Neural cell (in vitro differentiated cells): ENCODE measurements at regions not wholly inside any gene's neighbourhood (a gene's known extent, or its start where the extent isn't known, plus 50 kb on each side); places are given as distances from the start of the nearest gene placed in this dataset.

ENCODE experiments used
- H2AFZ ChIP-seq: fragments of 200-600, 300-800 bp; sonication (generic), shearing (Covaris generic); 2 replicates; pipeline ENCODE4 v1.6.0; 2014; ENCODE audit warnings: low read depth, mild to moderate bottlenecking, antibody characterized with exemption, low read length, moderate library complexity
- H3F3A ChIP-seq: fragments of 200-600 bp; shearing (Covaris generic); 2 replicates; pipeline ENCODE4 v1.6.1; 2016; ENCODE audit warnings: mild to moderate bottlenecking, moderate library complexity, mixed read lengths, antibody characterized with exemption, low read length; ENCODE audit not compliant: insufficient read depth, poor library complexity, severe bottlenecking
- H3K27ac ChIP-seq: fragments of 200-600, 300-800 bp; sonication (generic), shearing (Covaris generic); 2 replicates; pipeline ENCODE4 v1.5.1; 2014; ENCODE audit warnings: mild to moderate bottlenecking, low read length, moderate library complexity
- H3K27me3 ChIP-seq: fragments of 300-800, 200-600 bp; sonication (generic), shearing (Covaris generic); 2 replicates; pipeline ENCODE4 v1.6.0; 2014; ENCODE audit warnings: mild to moderate bottlenecking, low read depth, low read length, moderate library complexity; ENCODE audit not compliant: insufficient read depth
- H3K36me3 ChIP-seq: fragments of 300-800, 200-600 bp; sonication (generic), shearing (Covaris generic); 2 replicates; pipeline ENCODE4 v1.5.1; 2014; ENCODE audit warnings: mild to moderate bottlenecking, antibody characterized with exemption, low read length, moderate library complexity; ENCODE audit not compliant: insufficient read depth
- H3K4me2 ChIP-seq: fragments of 300-800, 200-600 bp; sonication (generic), shearing (Covaris generic); 2 replicates; pipeline ENCODE4 v1.6.0; 2014; ENCODE audit warnings: mild to moderate bottlenecking, low read length
- H3K4me3 ChIP-seq: fragments of 300-800, 200-600 bp; sonication (generic), shearing (Covaris generic); 2 replicates; pipeline ENCODE4 v1.5.1; 2014; ENCODE audit warnings: mild to moderate bottlenecking, low read length, moderate library complexity
- H3K79me2 ChIP-seq: fragments of 200-600 bp; shearing (Covaris generic); replicated peaks from 2 replicates; pipeline ENCODE4 v1.6.0; 2014; ENCODE audit warnings: mild to moderate bottlenecking, low read length, moderate library complexity; ENCODE audit not compliant: insufficient read depth
- H3K9ac ChIP-seq: fragments of 300-800, 200-600 bp; sonication (generic), shearing (Covaris generic); 2 replicates; pipeline ENCODE4 v1.6.1; 2016; ENCODE audit warnings: mild to moderate bottlenecking, low read length, mixed read lengths
- H3K9me2 ChIP-seq: fragments of 200-600 bp; shearing (Covaris generic); 2 replicates; pipeline ENCODE4 v1.6.1; 2016; ENCODE audit warnings: mild to moderate bottlenecking, low read length, mixed read lengths; ENCODE audit not compliant: insufficient read depth
- H3K9me3 ChIP-seq: fragments of 200-600, 300-800 bp; sonication (generic), shearing (Covaris generic); 2 replicates; pipeline ENCODE4 v1.6.1; 2016; ENCODE audit warnings: mild to moderate bottlenecking, mixed run types, low read length, moderate library complexity, mixed read lengths
- H4K20me1 ChIP-seq: fragments of 200-600 bp; shearing (Covaris generic); 2 replicates; pipeline ENCODE4 v1.6.1; 2016; ENCODE audit warnings: mild to moderate bottlenecking, mixed run types; ENCODE audit not compliant: insufficient read depth
- EP300 ChIP-seq: fragments of 450-650 bp; conservative IDR thresholded peaks from 2 replicates; pipeline ENCODE4 v1.6.1; 2014; ENCODE audit warnings: antibody characterized with exemption, mild to moderate bottlenecking, moderate library complexity; ENCODE audit not compliant: poor library complexity, severe bottlenecking
- EZH2 ChIP-seq: fragments of 200-600, 300-800 bp; shearing (Covaris generic), sonication (generic); IDR thresholded peaks from 2 replicates; pipeline ENCODE4 v1.6.1; 2014; ENCODE audit warnings: antibody characterized with exemption, low read length, borderline replicate concordance, mild to moderate bottlenecking; ENCODE audit not compliant: insufficient read depth, poor library complexity, severe bottlenecking
- MXI1 ChIP-seq: fragments of 450-650 bp; conservative IDR thresholded peaks from 2 replicates; pipeline ENCODE4 v1.6.1; 2014; ENCODE audit warnings: antibody characterized with exemption, mild to moderate bottlenecking; ENCODE audit not compliant: poor library complexity, severe bottlenecking
- POLR2AphosphoS5 ChIP-seq: IDR thresholded peaks from 2 replicates; pipeline ENCODE4 v1.6.1; 2012
- RAD21 ChIP-seq: fragments of 450-650 bp; conservative IDR thresholded peaks from 2 replicates; pipeline ENCODE4 v1.6.1; 2014; ENCODE audit warnings: antibody characterized with exemption, mild to moderate bottlenecking, moderate library complexity
- SMC3 ChIP-seq: fragments of 450-650 bp; conservative IDR thresholded peaks from 2 replicates; pipeline ENCODE4 v1.6.1; 2014; ENCODE audit warnings: antibody characterized with exemption, mild to moderate bottlenecking, moderate library complexity; ENCODE audit not compliant: poor library complexity
- TAF1 ChIP-seq: IDR thresholded peaks from 2 replicates; pipeline ENCODE4 v1.6.1; 2012; ENCODE audit warnings: low read depth
- TF ChIP-seq, protein P1 (sequence below): IDR thresholded peaks from 2 replicates; pipeline ENCODE4 v1.6.1; 2012; ENCODE audit warnings: borderline replicate concordance
- TF ChIP-seq, protein P2 (sequence below): fragments of 450-650 bp; IDR thresholded peaks from 2 replicates; pipeline ENCODE4 v1.5.1; 2014; ENCODE audit warnings: antibody characterized with exemption, mild to moderate bottlenecking, moderate library complexity; ENCODE audit not compliant: poor library complexity, severe bottlenecking

DNA sequence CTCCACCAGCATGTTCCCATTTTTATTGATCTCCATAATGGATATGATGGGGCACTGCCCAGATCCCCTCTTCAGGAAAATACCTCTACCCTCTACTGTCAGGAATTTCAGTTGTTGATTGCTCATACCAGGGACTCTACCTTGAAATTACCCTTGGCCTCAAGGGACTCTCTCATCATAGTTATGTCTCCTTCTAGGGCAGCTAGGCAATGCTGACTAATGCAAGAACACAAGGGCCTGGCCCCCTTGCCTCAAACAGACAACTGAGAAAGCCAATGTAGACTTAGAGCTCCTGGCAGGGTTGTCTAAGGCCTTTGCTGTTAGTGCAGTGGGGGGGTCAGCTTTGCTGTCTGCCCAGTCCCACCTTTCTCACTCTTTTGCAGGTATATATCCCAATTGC, 493.1 kb downstream of the BTBD3 start:
- H3F3A ChIP-seq: no peaks in the 10 kb centered on the region
- no peak overlapping the region for H3K4me3 ChIP-seq
- no peaks in the 10 kb centered on the region for H3K79me2 ChIP-seq
- no peaks in the 10 kb centered on the region for H4K20me1 ChIP-seq
- no peak overlapping the region for H3K9ac ChIP-seq
- no peaks in the 10 kb centered on the region for H3K36me3 ChIP-seq
- no peaks in the 10 kb centered on the region for H3K9me2 ChIP-seq
- H3K4me2 ChIP-seq: no peak overlapping the region
- no peak overlapping the region for H2AFZ ChIP-seq
- H3K27ac ChIP-seq: no peak overlapping the region
- no peak for TF ChIP-seq RAD21
- no peak for TF ChIP-seq EZH2
- no peak for TF ChIP-seq EP300
- no peak for TF ChIP-seq SMC3
- no peak for TF ChIP-seq POLR2AphosphoS5
- TF ChIP-seq, protein P1, sequence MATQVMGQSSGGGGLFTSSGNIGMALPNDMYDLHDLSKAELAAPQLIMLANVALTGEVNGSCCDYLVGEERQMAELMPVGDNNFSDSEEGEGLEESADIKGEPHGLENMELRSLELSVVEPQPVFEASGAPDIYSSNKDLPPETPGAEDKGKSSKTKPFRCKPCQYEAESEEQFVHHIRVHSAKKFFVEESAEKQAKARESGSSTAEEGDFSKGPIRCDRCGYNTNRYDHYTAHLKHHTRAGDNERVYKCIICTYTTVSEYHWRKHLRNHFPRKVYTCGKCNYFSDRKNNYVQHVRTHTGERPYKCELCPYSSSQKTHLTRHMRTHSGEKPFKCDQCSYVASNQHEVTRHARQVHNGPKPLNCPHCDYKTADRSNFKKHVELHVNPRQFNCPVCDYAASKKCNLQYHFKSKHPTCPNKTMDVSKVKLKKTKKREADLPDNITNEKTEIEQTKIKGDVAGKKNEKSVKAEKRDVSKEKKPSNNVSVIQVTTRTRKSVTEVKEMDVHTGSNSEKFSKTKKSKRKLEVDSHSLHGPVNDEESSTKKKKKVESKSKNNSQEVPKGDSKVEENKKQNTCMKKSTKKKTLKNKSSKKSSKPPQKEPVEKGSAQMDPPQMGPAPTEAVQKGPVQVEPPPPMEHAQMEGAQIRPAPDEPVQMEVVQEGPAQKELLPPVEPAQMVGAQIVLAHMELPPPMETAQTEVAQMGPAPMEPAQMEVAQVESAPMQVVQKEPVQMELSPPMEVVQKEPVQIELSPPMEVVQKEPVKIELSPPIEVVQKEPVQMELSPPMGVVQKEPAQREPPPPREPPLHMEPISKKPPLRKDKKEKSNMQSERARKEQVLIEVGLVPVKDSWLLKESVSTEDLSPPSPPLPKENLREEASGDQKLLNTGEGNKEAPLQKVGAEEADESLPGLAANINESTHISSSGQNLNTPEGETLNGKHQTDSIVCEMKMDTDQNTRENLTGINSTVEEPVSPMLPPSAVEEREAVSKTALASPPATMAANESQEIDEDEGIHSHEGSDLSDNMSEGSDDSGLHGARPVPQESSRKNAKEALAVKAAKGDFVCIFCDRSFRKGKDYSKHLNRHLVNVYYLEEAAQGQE: no peak
- no peak for TF ChIP-seq MXI1
- TF ChIP-seq, protein P2, sequence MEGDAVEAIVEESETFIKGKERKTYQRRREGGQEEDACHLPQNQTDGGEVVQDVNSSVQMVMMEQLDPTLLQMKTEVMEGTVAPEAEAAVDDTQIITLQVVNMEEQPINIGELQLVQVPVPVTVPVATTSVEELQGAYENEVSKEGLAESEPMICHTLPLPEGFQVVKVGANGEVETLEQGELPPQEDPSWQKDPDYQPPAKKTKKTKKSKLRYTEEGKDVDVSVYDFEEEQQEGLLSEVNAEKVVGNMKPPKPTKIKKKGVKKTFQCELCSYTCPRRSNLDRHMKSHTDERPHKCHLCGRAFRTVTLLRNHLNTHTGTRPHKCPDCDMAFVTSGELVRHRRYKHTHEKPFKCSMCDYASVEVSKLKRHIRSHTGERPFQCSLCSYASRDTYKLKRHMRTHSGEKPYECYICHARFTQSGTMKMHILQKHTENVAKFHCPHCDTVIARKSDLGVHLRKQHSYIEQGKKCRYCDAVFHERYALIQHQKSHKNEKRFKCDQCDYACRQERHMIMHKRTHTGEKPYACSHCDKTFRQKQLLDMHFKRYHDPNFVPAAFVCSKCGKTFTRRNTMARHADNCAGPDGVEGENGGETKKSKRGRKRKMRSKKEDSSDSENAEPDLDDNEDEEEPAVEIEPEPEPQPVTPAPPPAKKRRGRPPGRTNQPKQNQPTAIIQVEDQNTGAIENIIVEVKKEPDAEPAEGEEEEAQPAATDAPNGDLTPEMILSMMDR: no peak
- TF ChIP-seq TAF1: no peak
- H3K9me3 ChIP-seq: no peaks in the 10 kb centered on the region
- H3K27me3 ChIP-seq: no peaks in the 10 kb centered on the region

DNA sequence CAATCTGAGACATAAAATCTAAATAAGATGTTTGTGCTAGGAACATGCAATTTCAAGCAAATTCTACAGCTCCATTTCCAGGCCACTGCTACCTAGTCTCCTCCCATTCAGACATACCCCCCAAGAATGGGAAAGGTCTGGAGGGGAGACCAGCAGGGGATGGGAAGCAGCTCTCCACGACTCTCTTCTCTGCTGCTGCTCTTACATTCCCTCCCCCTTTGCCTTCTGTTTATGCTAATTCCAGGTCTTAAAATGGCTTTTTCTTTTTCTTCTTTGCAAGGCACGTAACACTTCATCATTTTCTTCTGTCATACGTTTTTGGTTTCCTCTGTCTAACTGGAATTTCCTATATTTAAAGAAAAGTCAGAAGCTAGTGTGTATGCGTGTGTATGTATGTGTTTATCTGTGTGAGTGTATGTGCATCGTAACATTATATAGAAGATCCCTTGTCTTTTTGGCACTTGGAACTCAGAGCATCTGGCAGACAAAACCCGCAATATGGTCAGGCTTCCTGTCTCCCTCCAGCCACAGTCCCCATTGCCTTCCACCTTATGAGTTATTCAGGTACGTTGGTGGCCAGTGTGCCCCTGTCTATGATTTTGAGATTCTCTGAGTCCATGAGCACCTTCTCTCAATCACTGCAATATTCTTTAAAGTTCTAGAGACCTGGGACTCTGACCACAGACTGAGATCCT, 493.7 kb downstream of the BTBD3 start:
- no peak overlapping the region for H3K4me2 ChIP-seq
- no peak overlapping the region for H3K9ac ChIP-seq
- no peak for TF ChIP-seq TAF1
- no peak for TF ChIP-seq MXI1
- TF ChIP-seq EP300: no peak
- no peak for TF ChIP-seq RAD21
- TF ChIP-seq, protein P2: no peak
- TF ChIP-seq, protein P1: no peak
- TF ChIP-seq POLR2AphosphoS5: no peak
- no peak for TF ChIP-seq EZH2
- no peak for TF ChIP-seq SMC3
- no peak overlapping the region for H2AFZ ChIP-seq
- no peak overlapping the region for H3K4me3 ChIP-seq
- H3K79me2 ChIP-seq: no peaks in the 10 kb centered on the region
- H3K9me2 ChIP-seq: no peaks in the 10 kb centered on the region
- no peaks in the 10 kb centered on the region for H3F3A ChIP-seq
- H4K20me1 ChIP-seq: no peaks in the 10 kb centered on the region
- H3K9me3 ChIP-seq: no peaks in the 10 kb centered on the region
- H3K27ac ChIP-seq: no peak overlapping the region
- H3K27me3 ChIP-seq: no peaks in the 10 kb centered on the region
- H3K36me3 ChIP-seq: no peaks in the 10 kb centered on the region
